Endothelial cell of umbilical vein (primary cell): ENCODE measurements at regions not wholly inside any gene's neighbourhood (a gene's known extent, or its start where the extent isn't known, plus 50 kb on each side); places are given as distances from the start of the nearest gene placed in this dataset.

Experiments
- BruUV-seq: library from RNA; stranded (reverse); fragments of 400-500 nt; replicated peaks from 2 replicates; lab custom pipeline; 2021; lab: Mats Ljungman, UMichigan
- CTCF ChIA-PET: fragments of 300-600, 350-600 bp; sonication (Branson Sonifier 250); formaldehyde crosslinking; loops from one replicate; lab custom pipeline; 2021; ENCODE audit warnings: antibody characterized with exemption, inconsistent platforms; lab: Charles Lee
- POLR2A ChIA-PET: fragments of 300-600, 350-600 bp; sonication (Branson Sonifier 250); formaldehyde crosslinking; loops from one replicate; lab custom pipeline; 2021; ENCODE audit warnings: antibody characterized with exemption, inconsistent platforms; lab: Charles Lee
- DNase-seq: peaks from one replicate; pipeline ENCODE4 v3.0.0-alpha.2; 2011; ENCODE audit warnings: low read depth, low spot score
- FAIRE-seq: peaks from 2 replicates; lab custom pipeline; 2011; peaks lifted over from hg19 to GRCh38; lab: Jason Lieb, UNC
- H2AFZ ChIP-seq: 2 replicates; pipeline ENCODE4 v1.6.0; 2012; ENCODE audit warnings: low read depth, low read length, control low read depth, inconsistent platforms
- H3K27ac ChIP-seq: 2 replicates; pipeline ENCODE4 v1.5.1; 2011; ENCODE audit warnings: low read depth, mild to moderate bottlenecking, control low read depth, low read length, moderate library complexity; ENCODE audit not compliant: insufficient read depth
- H3K27me3 ChIP-seq, 2 experiments: 2 replicates each; pipeline versions ENCODE4 v1.6.0 to v1.6.1; 2011; ENCODE audit warnings: low read length in 2 of 2, mixed read lengths in 1 of 2; ENCODE audit not compliant: control insufficient read depth in 2 of 2, insufficient read depth in 2 of 2
- H3K36me3 ChIP-seq, 2 experiments: 2 replicates in 1 of 2; 3 replicates in 1 of 2; pipeline ENCODE4 v1.5.1; 2011; ENCODE audit warnings: low read length in 2 of 2, mild to moderate bottlenecking in 1 of 2, moderate library complexity in 1 of 2; ENCODE audit not compliant: control insufficient read depth in 2 of 2, insufficient read depth in 2 of 2; ENCODE audit errors: extremely low read depth in 1 of 2
- H3K4me1 ChIP-seq: 3 replicates; pipeline ENCODE4 v1.5.1; 2011; ENCODE audit warnings: mild to moderate bottlenecking, low read length; ENCODE audit not compliant: control insufficient read depth, insufficient read depth; ENCODE audit errors: extremely low read depth
- H3K4me2 ChIP-seq: 2 replicates; pipeline ENCODE4 v1.6.1; 2011; ENCODE audit warnings: low read length, control low read depth, mixed read lengths; ENCODE audit not compliant: insufficient read depth
- H3K4me3 ChIP-seq, 3 experiments: fragments of 200-600 bp in 1 of 3; sonication (generic), shearing (Covaris generic) in 1 of 3; replicated peaks in 1 of 3; 2 replicates each; pipeline ENCODE4 v1.5.1; 2011 to 2016; ENCODE audit warnings: control low read depth in 3 of 3, low read length in 3 of 3, mild to moderate bottlenecking in 2 of 3, inconsistent platforms in 1 of 3, low read depth in 1 of 3, moderate library complexity in 1 of 3; ENCODE audit not compliant: insufficient read depth in 1 of 3
- H3K79me2 ChIP-seq: 2 replicates; pipeline ENCODE4 v1.6.0; 2012; ENCODE audit warnings: low read length, inconsistent platforms; ENCODE audit not compliant: control insufficient read depth, insufficient read depth
- H3K9ac ChIP-seq: replicated peaks from 2 replicates; pipeline ENCODE3; 2011; ENCODE audit warnings: low read length, control low read depth; ENCODE audit not compliant: insufficient read depth; ENCODE audit errors: extremely low read depth
- H3K9me1 ChIP-seq: replicated peaks from 3 replicates; pipeline ENCODE4 v1.6.0; 2011; ENCODE audit warnings: mild to moderate bottlenecking, low read length; ENCODE audit not compliant: control insufficient read depth, insufficient read depth; ENCODE audit errors: extremely low read depth
- H3K9me3 ChIP-seq: replicated peaks from 2 replicates; pipeline ENCODE4 v1.5.1; 2012; ENCODE audit warnings: low read length, inconsistent platforms; ENCODE audit not compliant: control insufficient read depth, insufficient read depth
- H4K20me1 ChIP-seq: replicated peaks from 2 replicates; pipeline ENCODE3; 2011; ENCODE audit warnings: mild to moderate bottlenecking, low read length; ENCODE audit not compliant: control insufficient read depth, insufficient read depth; ENCODE audit errors: extremely low read depth
- CTCF ChIP-seq, 2 donors: IDR thresholded peaks; 1 replicate in 1 of 2; 2 replicates in 1 of 2; pipeline ENCODE4 v1.5.1; 2011; ENCODE audit warnings: low read length in 2 of 2, mild to moderate bottlenecking in 2 of 2, moderate library complexity in 2 of 2, control low read depth in 1 of 2, inconsistent platforms in 1 of 2, low read depth in 1 of 2; ENCODE audit not compliant: insufficient read depth in 1 of 2; ENCODE audit errors: extremely low read depth in 1 of 2
- EZH2 ChIP-seq: IDR thresholded peaks from 2 replicates; pipeline ENCODE4 v1.6.1; 2012; ENCODE audit warnings: borderline replicate concordance, low read depth, mild to moderate bottlenecking, moderate library complexity, low read length, inconsistent platforms; ENCODE audit not compliant: severe bottlenecking
- FOS ChIP-seq: IDR thresholded peaks from 2 replicates; pipeline ENCODE4 v1.6.1; 2011; ENCODE audit warnings: mild to moderate bottlenecking, low read length, moderate library complexity, borderline replicate concordance; ENCODE audit not compliant: insufficient read depth
- GATA2 ChIP-seq: IDR thresholded peaks from 2 replicates; pipeline ENCODE4 v1.7.0; 2011; ENCODE audit warnings: low read depth, mild to moderate bottlenecking, moderate library complexity, mixed read lengths, low read length; ENCODE audit not compliant: insufficient read length, insufficient read depth
- JUN ChIP-seq: IDR thresholded peaks from 2 replicates; pipeline ENCODE4 v1.6.1; 2011; ENCODE audit warnings: borderline replicate concordance, low read depth; ENCODE audit not compliant: insufficient read length, insufficient read depth
- MAX ChIP-seq: IDR thresholded peaks from 2 replicates; pipeline ENCODE4 v1.6.1; 2011; ENCODE audit not compliant: insufficient read depth, insufficient read length
- MYC ChIP-seq: IDR thresholded peaks from one replicate; pipeline ENCODE4 v1.6.1; 2011; ENCODE audit warnings: mild to moderate bottlenecking, low read depth, low read length
- POLR2A ChIP-seq: IDR thresholded peaks from 2 replicates; pipeline ENCODE4 v1.6.1; 2012; ENCODE audit warnings: low read depth, mild to moderate bottlenecking, control low read depth, low read length
- POLR2AphosphoS5 ChIP-seq: IDR thresholded peaks from 2 replicates; pipeline ENCODE4 v1.6.1; 2012; ENCODE audit warnings: low read depth, mild to moderate bottlenecking, control low read depth, low read length, moderate library complexity; ENCODE audit not compliant: insufficient read depth
- dilution Hi-C: fragments of 300-500 bp; cut with MboI; formaldehyde crosslinking; loops from one replicate; pipeline ENCODE4 v1.15.0; 2019; ENCODE audit warnings: low sequenced_read_pairs; ENCODE audit not compliant: extremely low pct_ligation_motif_present
- intact Hi-C: fragments of 100-400 bp; cut with micrococcal nuclease; formaldehyde crosslinking; loops from one replicate; pipeline ENCODE4 v1.10.0; 2022

- BruUV-seq = no TSS peak
- H3K27ac ChIP-seq = no peak overlapping the region
- H2AFZ ChIP-seq = no peak overlapping the region
- H3K79me2 ChIP-seq = no peaks in the 10 kb centered on the region
- TF ChIP-seq MAX = no peak
- TF ChIP-seq GATA2 = no peak
- TF ChIP-seq EZH2 = no peak
- TF ChIP-seq POLR2AphosphoS5 = no peak
- no peak for TF ChIP-seq MYC
- no peak for TF ChIP-seq CTCF (IDR thresholded peaks at IDR 0.05; ENCODE audit: extremely low read depth in 1 of 2, insufficient read depth in 1 of 2, low read depth in 1 of 2, low read length in 2 of 2)
- no peak for TF ChIP-seq JUN
- no peak for TF ChIP-seq POLR2A
- TF ChIP-seq FOS = no peak
- H3K4me2 ChIP-seq = no peak overlapping the region
- no peak overlapping the region for H3K9ac ChIP-seq
- FAIRE-seq = no peak
- H3K4me3 ChIP-seq = no peak overlapping the region
- intact Hi-C loops = no loop called here
- no peaks in the 10 kb centered on the region for H3K27me3 ChIP-seq
- dilution Hi-C loops = no loop called here
- H3K9me1 ChIP-seq = no peaks in the 10 kb centered on the region
- ChIA-PET POLR2A (no interaction called here), CTCF (interaction anchor here (2.4 kb wide), 1 partner anchor 9 kb away, joined by 16 read pairs; no protein-coding TSS in a partner anchor)
- H4K20me1 ChIP-seq = no peaks in the 10 kb centered on the region
- no peaks in the 10 kb centered on the region for H3K4me1 ChIP-seq
- H3K9me3 ChIP-seq = no peaks in the 10 kb centered on the region
- no peaks in the 10 kb centered on the region for H3K36me3 ChIP-seq
- no peak for DNase-seq
Observed at GRCh38 chr14:30292541-30292940, 266.4 kb upstream of the G2E3 start.
